ENCODE measurements at regions not wholly inside any gene's neighbourhood (a gene's known extent, or its start where the extent isn't known, plus 50 kb on each side); places are given as distances from the start of the nearest gene placed in this dataset.

- CTCF ChIA-PET: no interaction called here
- Histone ChIP-seq H3K9me3 (no peaks in the 10 kb centered on the region), H3K4me1 (no peaks in the 10 kb centered on the region), H3K4me3 (no peak overlapping the region), H3K4me2 (no peak overlapping the region), H3K27ac (no peak overlapping the region)
- no peak for TF ChIP-seq TFCP2L1 (CRISPR knock-in tag; IDR thresholded peaks at IDR 0.05)
- no peak for TF ChIP-seq RFX5 (IDR thresholded peaks at IDR 0.05)
- no peak for TF ChIP-seq RCOR1 (IDR thresholded peaks at IDR 0.05; ENCODE audit: low read depth, low read length)
- TF ChIP-seq NR3C1 (IDR thresholded peaks at IDR 0.05): no peak
- TF ChIP-seq KDM1A (IDR thresholded peaks at IDR 0.05; ENCODE audit: low read depth): no peak
- no peak for TF ChIP-seq HEYL (CRISPR knock-in tag; IDR thresholded peaks at IDR 0.05)
- no peak for TF ChIP-seq HOXB5 (CRISPR knock-in tag; IDR thresholded peaks at IDR 0.05)
- no peak for TF ChIP-seq CBX2 (IDR thresholded peaks at IDR 0.05; ENCODE audit: borderline replicate concordance, low read depth)
- no peak for TF ChIP-seq POLR2A (IDR thresholded peaks at IDR 0.05; ENCODE audit: low read length)
- no peak for TF ChIP-seq EP300 (IDR thresholded peaks at IDR 0.05)
- no peak for TF ChIP-seq TP53 (CRISPR knock-in tag; IDR thresholded peaks at IDR 0.05)
- no peak for TF ChIP-seq EHMT2 (IDR thresholded peaks at IDR 0.05; ENCODE audit: low read depth)
- TF ChIP-seq FOSL2 (IDR thresholded peaks at IDR 0.05): no peak
- TF ChIP-seq FOSL2 (CRISPR knock-in tag; IDR thresholded peaks at IDR 0.05): no peak
- ATAC-seq (no peak), DNase-seq (ENCODE audit: low read depth in 1 of 2, low spot score in 1 of 2) (no peak), FAIRE-seq (no peak)
- POLR2A ChIA-PET: no interaction called here
- 83% methylated on average over 22 of the region's 22 CpGs for WGBS (ENCODE audit: missing lambda C conversion rate)
These were observed 178.8 kb downstream of the BANP start for GRCh38 chr16:88130016-88130415.

- WGBS (ENCODE audit: missing lambda C conversion rate): 91% methylated on average over 33 of the region's 36 CpGs
- DNase-seq (ENCODE audit: low read depth in 1 of 2, low spot score in 1 of 2): no peak
- H3K4me3 ChIP-seq: no peak overlapping the region
- no peak for TF ChIP-seq MAFK (IDR thresholded peaks at IDR 0.05; ENCODE audit: partially characterized antibody)
- no peak for TF ChIP-seq FOSB (CRISPR knock-in tag; IDR thresholded peaks at IDR 0.05)
- no peak for TF ChIP-seq HDAC2 (IDR thresholded peaks at IDR 0.05)
- TF ChIP-seq EHF (CRISPR knock-in tag; IDR thresholded peaks at IDR 0.05): no peak
- no peak for TF ChIP-seq SMC3 (IDR thresholded peaks at IDR 0.05)
- no peak for TF ChIP-seq JUN (IDR thresholded peaks at IDR 0.05)
- no peak overlapping the region for H3K4me2 ChIP-seq
- ChIA-PET CTCF (no interaction called here), POLR2A (no interaction called here)
- no peaks in the 10 kb centered on the region for H3K9me3 ChIP-seq
- ATAC-seq: no peak
- no peak overlapping the region for H3K27ac ChIP-seq
- no peaks in the 10 kb centered on the region for H3K4me1 ChIP-seq
- no peak for FAIRE-seq
These were observed 179.4 kb downstream of the BANP start for GRCh38 chr16:88130681-88131080.

DNA sequence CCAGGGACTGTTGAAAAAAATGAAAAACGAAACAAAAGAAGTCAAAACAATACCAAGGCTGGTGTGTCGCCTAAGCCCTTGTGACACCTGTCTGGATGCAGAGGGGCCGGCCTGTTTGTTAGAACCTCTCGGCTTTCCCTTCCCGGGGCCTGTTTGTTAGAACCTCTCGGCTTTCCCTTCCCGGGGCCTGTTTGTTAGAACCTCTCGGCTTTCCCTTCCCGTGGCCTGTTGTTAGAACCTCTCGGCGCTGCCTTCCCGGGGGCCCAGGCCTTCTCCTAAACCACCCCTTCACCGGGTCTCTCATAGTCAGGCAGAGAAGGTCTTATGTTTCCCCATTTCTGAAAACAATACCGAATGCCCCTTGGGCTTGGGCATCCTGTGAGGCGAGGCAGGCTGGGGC, 180.0 kb downstream of the BANP start:
- H3K4me1 ChIP-seq: no peaks in the 10 kb centered on the region
- H3K4me2 ChIP-seq: no peak overlapping the region
- no peak overlapping the region for H3K4me3 ChIP-seq
- ATAC-seq: no peak
- DNase-seq (ENCODE audit: low read depth in 1 of 2, low spot score in 1 of 2): no peak
- TF ChIP-seq KDM5A (IDR thresholded peaks at IDR 0.05) (no peak), KDM1A (IDR thresholded peaks at IDR 0.05; ENCODE audit: low read depth) (no peak)
- ChIA-PET CTCF (no interaction called here), POLR2A (no interaction called here)
- no peak overlapping the region for H3K27ac ChIP-seq
- H3K9me3 ChIP-seq: no peaks in the 10 kb centered on the region
- FAIRE-seq: no peak
- 81% methylated on average over 14 of the region's 15 CpGs for WGBS (ENCODE audit: missing lambda C conversion rate)

DNA sequence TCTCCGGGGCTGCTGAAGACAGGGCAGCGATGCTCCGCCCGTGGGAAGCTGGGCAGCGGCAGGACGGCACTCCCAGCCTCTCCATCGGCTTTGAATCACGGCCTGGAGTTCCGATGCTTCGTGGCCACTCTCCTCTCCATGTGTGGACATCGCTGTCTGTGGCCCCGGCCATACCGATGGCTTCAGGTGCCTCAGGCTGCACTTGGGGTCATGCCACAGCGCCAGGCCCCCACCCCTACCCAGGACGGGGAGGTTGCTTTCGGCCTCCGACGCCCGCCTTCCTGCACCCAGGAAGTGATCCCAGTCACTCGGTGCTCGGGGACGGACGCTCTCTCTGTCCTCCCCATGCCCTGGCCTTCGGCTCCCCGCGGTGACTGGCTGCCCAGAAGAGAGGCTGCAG, 180.7 kb downstream of the BANP start:
- TF ChIP-seq ZC3H11A (IDR thresholded peaks at IDR 0.05): no peak
- WGBS (ENCODE audit: missing lambda C conversion rate): 84% methylated on average over 16 of the region's 26 CpGs
- DNase-seq (ENCODE audit: low read depth in 1 of 2, low spot score in 1 of 2): no peak
- FAIRE-seq: no peak
- ChIA-PET POLR2A (no interaction called here), CTCF (no interaction called here)
- H3K9me3 ChIP-seq: no peaks in the 10 kb centered on the region
- no peak overlapping the region for H3K4me2 ChIP-seq
- no peaks in the 10 kb centered on the region for H3K4me1 ChIP-seq
- 0 out of 6 replicates have a peak overlapping the region, but pooled peaks of 1 of the 2 experiments have one; percentile 7 for H3K27ac ChIP-seq
- no peak overlapping the region for H3K4me3 ChIP-seq
- ATAC-seq: no peak

- no peaks in the 10 kb centered on the region for H3K4me1 ChIP-seq
- H3K9me3 ChIP-seq: peaks cover 3% of the 10 kb centered on the region; the same call in 2 of the 3 replicates
- FAIRE-seq: no peak
- ATAC-seq: no peak
- TF ChIP-seq RAD21 (conservative IDR thresholded peaks at IDR 0.05 in 1 of 2, IDR thresholded peaks at IDR 0.05 in 1 of 2) (no peak), JUN (IDR thresholded peaks at IDR 0.05) (no peak), RFX5 (IDR thresholded peaks at IDR 0.05) (no peak), HOXB13 (CRISPR knock-in tag; IDR thresholded peaks at IDR 0.05; ENCODE audit: low read depth) (no peak), POLR2AphosphoS2 (conservative IDR thresholded peaks at IDR 0.05; ENCODE audit: low read length) (no peak), MYC (IDR thresholded peaks at IDR 0.05; ENCODE audit: borderline replicate concordance, low read length) (no peak), MAX (IDR thresholded peaks at IDR 0.05) (no peak), NPAS2 (CRISPR knock-in tag; IDR thresholded peaks at IDR 0.05; ENCODE audit: borderline replicate concordance) (no peak), CBX2 (IDR thresholded peaks at IDR 0.05; ENCODE audit: borderline replicate concordance, low read depth) (no peak), FOSB (CRISPR knock-in tag; IDR thresholded peaks at IDR 0.05) (no peak), SMC3 (IDR thresholded peaks at IDR 0.05) (no peak), KDM5A (IDR thresholded peaks at IDR 0.05) (no peak)
- no peak overlapping the region for H3K27ac ChIP-seq
- POLR2A ChIA-PET: no interaction called here
- WGBS (ENCODE audit: missing lambda C conversion rate): 80% methylated on average over 23 of the region's 27 CpGs
- CTCF ChIA-PET: no interaction called here
- no peak overlapping the region for H3K4me2 ChIP-seq
- H3K4me3 ChIP-seq: no peak overlapping the region
- no peak for DNase-seq (ENCODE audit: low read depth in 1 of 2, low spot score in 1 of 2)
These were observed 181.7 kb downstream of the BANP start for GRCh38 chr16:88132836-88133506.
